Mucosa of stomach (tissue), 1 donor: ENCODE measurements at regions not wholly inside any gene's neighbourhood (a gene's known extent, or its start where the extent isn't known, plus 50 kb on each side); places are given as distances from the start of the nearest gene placed in this dataset.

Source experiments
- H3K27me3 ChIP-seq: one replicate; pipeline ENCODE4 v1.7.0; 2013; ENCODE audit warnings: mild to moderate bottlenecking, low read length; ENCODE audit not compliant: control insufficient read depth, insufficient read depth
- H3K36me3 ChIP-seq: one replicate; pipeline ENCODE4 v1.7.0; 2013; ENCODE audit warnings: low read length; ENCODE audit not compliant: control insufficient read depth, insufficient read depth
- H3K4me1 ChIP-seq: one replicate; pipeline ENCODE4 v1.7.0; 2013; ENCODE audit warnings: mild to moderate bottlenecking, low read length; ENCODE audit not compliant: control insufficient read depth, insufficient read depth
- H3K4me3 ChIP-seq: one replicate; pipeline ENCODE4 v1.7.0; 2013; ENCODE audit warnings: low read length
- H3K9ac ChIP-seq: one replicate; pipeline ENCODE4 v1.7.0; 2013; ENCODE audit warnings: mild to moderate bottlenecking, low read length, moderate library complexity
- H3K9me3 ChIP-seq: one replicate; pipeline ENCODE4 v1.7.0; 2013; ENCODE audit warnings: mild to moderate bottlenecking, low read length, moderate library complexity; ENCODE audit not compliant: control insufficient read depth
- donor health status: Pancreatic carcinoma.

- no peaks in the 10 kb centered on the region for H3K9me3 ChIP-seq
- no peak overlapping the region for H3K9ac ChIP-seq
- H3K27me3 ChIP-seq = no peaks in the 10 kb centered on the region
- no peak overlapping the region for H3K4me3 ChIP-seq
- no peaks in the 10 kb centered on the region for H3K36me3 ChIP-seq
- no peaks in the 10 kb centered on the region for H3K4me1 ChIP-seq
These were observed 55.0 kb downstream of the GPR6 start for GRCh38 chr6:110033101-110033500.

- Histone ChIP-seq H3K27me3 (no peaks in the 10 kb centered on the region), H3K9me3 (no peaks in the 10 kb centered on the region), H3K4me3 (no peak overlapping the region), H3K36me3 (no peaks in the 10 kb centered on the region), H3K9ac (no peak overlapping the region), H3K4me1 (no peaks in the 10 kb centered on the region)
These were observed 55.9 kb downstream of the GPR6 start for GRCh38 chr6:110033749-110034666.

GRCh38 chr6:110034667-110035036, 56.5 kb downstream of the GPR6 start:
- Histone ChIP-seq H3K9ac (no peak overlapping the region), H3K36me3 (no peaks in the 10 kb centered on the region), H3K4me3 (no peak overlapping the region), H3K4me1 (peaks cover 6% of the 10 kb centered on the region), H3K27me3 (no peaks in the 10 kb centered on the region), H3K9me3 (no peaks in the 10 kb centered on the region)

GRCh38 chr6:110035321-110035720, 57.2 kb downstream of the GPR6 start:
- H3K36me3 ChIP-seq = no peaks in the 10 kb centered on the region
- H3K9me3 ChIP-seq = no peaks in the 10 kb centered on the region
- H3K4me1 ChIP-seq = peaks cover 7% of the 10 kb centered on the region
- no peak overlapping the region for H3K9ac ChIP-seq
- H3K4me3 ChIP-seq = no peak overlapping the region
- no peaks in the 10 kb centered on the region for H3K27me3 ChIP-seq

GRCh38 chr6:110036408-110037302, 58.5 kb downstream of the GPR6 start:
- no peaks in the 10 kb centered on the region for H3K9me3 ChIP-seq
- no peak overlapping the region for H3K4me3 ChIP-seq
- no peak overlapping the region for H3K9ac ChIP-seq
- H3K36me3 ChIP-seq = no peaks in the 10 kb centered on the region
- H3K4me1 ChIP-seq = peaks cover 7% of the 10 kb centered on the region
- no peaks in the 10 kb centered on the region for H3K27me3 ChIP-seq

- H3K4me1 ChIP-seq = peaks cover 7% of the 10 kb centered on the region
- H3K9ac ChIP-seq = no peak overlapping the region
- H3K4me3 ChIP-seq = no peak overlapping the region
- H3K36me3 ChIP-seq = no peaks in the 10 kb centered on the region
- H3K9me3 ChIP-seq = no peaks in the 10 kb centered on the region
- no peaks in the 10 kb centered on the region for H3K27me3 ChIP-seq
These were observed 59.7 kb downstream of the GPR6 start for GRCh38 chr6:110037726-110038295.

- Histone ChIP-seq H3K27me3 (no peaks in the 10 kb centered on the region), H3K4me1 (peaks cover 7% of the 10 kb centered on the region), H3K9me3 (no peaks in the 10 kb centered on the region), H3K4me3 (peak overlapping the region; percentile 15), H3K36me3 (no peaks in the 10 kb centered on the region), H3K9ac (peak overlapping the region; percentile 43)
These were observed 61.4 kb downstream of the GPR6 start for GRCh38 chr6:110039364-110039980.

GRCh38 chr6:110039981-110040383, 61.9 kb downstream of the GPR6 start:
- Histone ChIP-seq H3K27me3 (no peaks in the 10 kb centered on the region), H3K4me3 (peak overlapping the region; percentile 15), H3K4me1 (peaks cover 7% of the 10 kb centered on the region), H3K36me3 (no peaks in the 10 kb centered on the region), H3K9me3 (no peaks in the 10 kb centered on the region), H3K9ac (peak overlapping the region; percentile 43)

- Histone ChIP-seq H3K9ac (no peak overlapping the region), H3K9me3 (no peaks in the 10 kb centered on the region), H3K36me3 (no peaks in the 10 kb centered on the region), H3K27me3 (no peaks in the 10 kb centered on the region), H3K4me1 (peaks cover 7% of the 10 kb centered on the region), H3K4me3 (no peak overlapping the region)
These were observed 62.6 kb downstream of the GPR6 start for GRCh38 chr6:110040716-110041115.

- Histone ChIP-seq H3K4me3 (no peak overlapping the region), H3K9me3 (no peaks in the 10 kb centered on the region), H3K4me1 (peaks cover 7% of the 10 kb centered on the region), H3K27me3 (no peaks in the 10 kb centered on the region), H3K36me3 (no peaks in the 10 kb centered on the region), H3K9ac (no peak overlapping the region)
These were observed 63.0 kb downstream of the GPR6 start for GRCh38 chr6:110041126-110041525.

GRCh38 chr6:110041830-110042229, 63.7 kb downstream of the GPR6 start:
- Histone ChIP-seq H3K9me3 (no peaks in the 10 kb centered on the region), H3K4me1 (peaks cover 7% of the 10 kb centered on the region), H3K36me3 (no peaks in the 10 kb centered on the region), H3K9ac (no peak overlapping the region), H3K27me3 (no peaks in the 10 kb centered on the region), H3K4me3 (no peak overlapping the region)
